ENCODE measurements at regions not wholly inside any gene's neighbourhood (a gene's known extent, or its start where the extent isn't known, plus 50 kb on each side); places are given as distances from the start of the nearest gene placed in this dataset.

DNA sequence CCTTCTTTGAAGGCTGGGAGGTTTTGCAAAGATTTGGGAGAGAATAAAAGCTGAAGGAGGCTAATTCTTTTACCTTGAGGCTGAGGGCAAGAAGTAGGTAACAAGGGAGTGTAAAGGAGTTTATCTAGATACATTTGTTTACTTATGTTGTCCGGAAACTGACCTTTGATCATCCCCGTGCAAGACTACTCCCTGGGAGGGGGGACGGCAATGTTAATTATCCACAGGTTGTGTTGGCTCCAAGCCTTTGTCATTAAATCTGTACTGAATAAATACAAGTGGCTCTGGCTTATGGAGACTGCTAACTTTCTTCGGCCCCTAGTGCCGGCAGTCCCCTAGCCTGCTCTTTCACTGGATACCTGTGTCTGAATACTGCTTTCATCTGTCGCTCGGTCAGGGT, 1250.6 kb upstream of the LRRTM3 start:
- Histone ChIP-seq H2AFZ (ENCODE audit: low read depth, low read length) (no peak overlapping the region), H3K36me3 (replicated peaks; ENCODE audit: low read depth, low read length) (no peaks in the 10 kb centered on the region), H4K20me1 (ENCODE audit: insufficient read depth, low read length) (no peaks in the 10 kb centered on the region), H3K79me2 (ENCODE audit: low read length) (no peaks in the 10 kb centered on the region), H3K9me3 (ENCODE audit: insufficient read depth, low read length) (peaks cover 2% of the 10 kb centered on the region; the same call in 1 of the 2 replicates), H3K4me1 (ENCODE audit: low read length) (no peaks in the 10 kb centered on the region), H3K27ac (ENCODE audit: low read length) (no peak overlapping the region), H3K27me3 (ENCODE audit: low read depth, low read length) (no peaks in the 10 kb centered on the region), H3K4me3 (ENCODE audit: low read length) (no peak overlapping the region), H3K4me2 (ENCODE audit: low read length) (no peak overlapping the region), H3K9ac (ENCODE audit: low read length) (no peak overlapping the region)
- TF ChIP-seq EZH2phosphoT487 (IDR thresholded peaks at IDR 0.05; ENCODE audit: low read depth) = no peak
- TF ChIP-seq, protein P1, sequence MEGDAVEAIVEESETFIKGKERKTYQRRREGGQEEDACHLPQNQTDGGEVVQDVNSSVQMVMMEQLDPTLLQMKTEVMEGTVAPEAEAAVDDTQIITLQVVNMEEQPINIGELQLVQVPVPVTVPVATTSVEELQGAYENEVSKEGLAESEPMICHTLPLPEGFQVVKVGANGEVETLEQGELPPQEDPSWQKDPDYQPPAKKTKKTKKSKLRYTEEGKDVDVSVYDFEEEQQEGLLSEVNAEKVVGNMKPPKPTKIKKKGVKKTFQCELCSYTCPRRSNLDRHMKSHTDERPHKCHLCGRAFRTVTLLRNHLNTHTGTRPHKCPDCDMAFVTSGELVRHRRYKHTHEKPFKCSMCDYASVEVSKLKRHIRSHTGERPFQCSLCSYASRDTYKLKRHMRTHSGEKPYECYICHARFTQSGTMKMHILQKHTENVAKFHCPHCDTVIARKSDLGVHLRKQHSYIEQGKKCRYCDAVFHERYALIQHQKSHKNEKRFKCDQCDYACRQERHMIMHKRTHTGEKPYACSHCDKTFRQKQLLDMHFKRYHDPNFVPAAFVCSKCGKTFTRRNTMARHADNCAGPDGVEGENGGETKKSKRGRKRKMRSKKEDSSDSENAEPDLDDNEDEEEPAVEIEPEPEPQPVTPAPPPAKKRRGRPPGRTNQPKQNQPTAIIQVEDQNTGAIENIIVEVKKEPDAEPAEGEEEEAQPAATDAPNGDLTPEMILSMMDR (IDR thresholded peaks at IDR 0.05; ENCODE audit: low read depth, low read length) = no peak

DNA sequence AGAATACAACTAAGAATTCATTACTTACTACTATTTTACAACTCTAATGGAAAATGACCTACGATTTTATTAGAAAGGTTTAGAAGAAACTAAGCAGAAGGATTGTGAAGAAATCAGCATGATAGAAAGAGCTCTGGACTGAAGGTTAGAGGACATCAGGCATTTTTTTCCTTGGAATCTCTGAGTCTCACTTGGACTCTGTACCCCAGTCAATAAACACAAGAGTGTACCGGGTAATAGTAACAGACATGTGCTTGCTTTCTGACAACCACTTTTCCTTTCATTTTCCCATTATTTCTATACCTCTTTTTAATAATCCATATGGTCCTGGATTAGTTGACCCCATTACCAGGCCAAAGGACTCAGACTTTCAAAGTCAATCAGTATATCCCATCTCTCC, 1240.9 kb upstream of the LRRTM3 start:
- H3K9ac ChIP-seq (ENCODE audit: low read length) = no peak overlapping the region
- H3K79me2 ChIP-seq (ENCODE audit: low read length) = no peaks in the 10 kb centered on the region
- no peak for TF ChIP-seq EZH2phosphoT487 (IDR thresholded peaks at IDR 0.05; ENCODE audit: low read depth)
- TF ChIP-seq, protein P1 (IDR thresholded peaks at IDR 0.05; ENCODE audit: low read depth, low read length) = no peak
- H3K36me3 ChIP-seq (replicated peaks; ENCODE audit: low read depth, low read length) = no peaks in the 10 kb centered on the region
- no peak overlapping the region for H3K27ac ChIP-seq (ENCODE audit: low read length)
- H3K9me3 ChIP-seq (ENCODE audit: insufficient read depth, low read length) = no peaks in the 10 kb centered on the region
- no peaks in the 10 kb centered on the region for H3K4me1 ChIP-seq (ENCODE audit: low read length)
- H2AFZ ChIP-seq (ENCODE audit: low read depth, low read length) = no peak overlapping the region
- H3K4me3 ChIP-seq (ENCODE audit: low read length) = no peak overlapping the region
- H3K27me3 ChIP-seq (ENCODE audit: low read depth, low read length) = no peaks in the 10 kb centered on the region
- H3K4me2 ChIP-seq (ENCODE audit: low read length) = no peak overlapping the region
- H4K20me1 ChIP-seq (ENCODE audit: insufficient read depth, low read length) = no peaks in the 10 kb centered on the region

DNA sequence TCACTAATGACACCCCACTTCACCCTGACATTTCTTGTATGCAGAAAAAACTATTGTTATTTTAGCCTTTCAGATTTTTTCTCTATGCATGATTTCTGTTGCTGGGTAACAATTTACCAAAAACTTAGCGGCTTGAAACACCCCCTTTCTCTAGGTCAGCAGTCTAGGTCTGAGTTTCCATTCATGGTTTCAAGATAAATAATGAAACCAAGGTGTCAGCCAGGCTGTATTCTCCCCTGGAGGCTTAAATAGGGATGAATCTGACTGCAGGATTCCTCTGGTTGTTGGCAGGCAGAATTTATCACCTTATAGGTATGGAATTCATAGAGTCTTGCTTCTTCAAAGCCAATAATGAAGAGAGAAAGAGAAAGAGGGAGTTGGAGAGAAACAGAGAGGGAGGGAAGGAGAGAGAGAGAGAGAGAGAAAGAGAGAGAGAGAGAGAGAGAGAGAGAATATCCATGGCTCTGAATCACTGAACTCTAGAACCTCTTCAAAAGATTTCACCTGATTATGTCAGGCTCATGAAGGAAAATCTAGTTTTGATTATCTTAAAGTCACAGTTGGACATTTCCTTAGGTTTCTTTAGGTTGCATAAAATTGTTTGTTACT, 1224.6 kb upstream of the LRRTM3 start:
- no peak overlapping the region for H3K27ac ChIP-seq (ENCODE audit: low read length)
- H3K9ac ChIP-seq (ENCODE audit: low read length) = no peak overlapping the region
- 0 out of 2 replicates have a peak, but pooled peaks cover 2% of the 10 kb centered on the region for H3K4me1 ChIP-seq (ENCODE audit: low read length)

DNA sequence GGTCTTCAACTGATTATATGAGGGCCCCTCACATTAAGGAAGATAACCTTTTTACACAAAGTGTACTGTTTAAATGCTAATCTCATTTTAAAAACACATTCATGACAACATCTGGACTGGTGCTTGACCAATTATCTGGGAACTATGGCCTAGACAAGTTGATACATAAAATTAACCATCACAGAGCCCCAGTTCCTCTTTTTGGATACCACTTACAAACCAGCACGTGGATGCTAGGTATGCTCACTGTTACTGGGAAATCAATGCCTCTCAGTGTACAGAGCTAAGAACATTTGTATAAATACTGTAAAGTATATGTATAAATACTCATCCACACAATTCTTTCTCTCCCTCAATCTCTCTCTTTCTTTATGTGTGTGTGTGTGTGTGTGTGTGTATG, 1217.8 kb upstream of the LRRTM3 start:
- Histone ChIP-seq H3K9me3 (ENCODE audit: insufficient read depth, low read length) (no peaks in the 10 kb centered on the region), H3K79me2 (ENCODE audit: low read length) (no peaks in the 10 kb centered on the region), H3K27ac (ENCODE audit: low read length) (no peak overlapping the region), H3K4me2 (ENCODE audit: low read length) (no peak overlapping the region), H3K4me3 (ENCODE audit: low read length) (no peak overlapping the region), H3K9ac (ENCODE audit: low read length) (no peak overlapping the region), H3K27me3 (ENCODE audit: low read depth, low read length) (no peaks in the 10 kb centered on the region), H3K36me3 (replicated peaks; ENCODE audit: low read depth, low read length) (no peaks in the 10 kb centered on the region), H3K4me1 (ENCODE audit: low read length) (peaks cover under 1% of the 10 kb centered on the region; the same call in 1 of the 2 replicates), H4K20me1 (ENCODE audit: insufficient read depth, low read length) (no peaks in the 10 kb centered on the region), H2AFZ (ENCODE audit: low read depth, low read length) (no peak overlapping the region)
- TF ChIP-seq EZH2phosphoT487 (IDR thresholded peaks at IDR 0.05; ENCODE audit: low read depth) = no peak
- TF ChIP-seq, protein P1 (IDR thresholded peaks at IDR 0.05; ENCODE audit: low read depth, low read length) = no peak

More for the DNA sequence above, 1224.6 kb upstream of the LRRTM3 start:
- no peaks in the 10 kb centered on the region for H3K27me3 ChIP-seq (ENCODE audit: low read depth, low read length)
- no peaks in the 10 kb centered on the region for H4K20me1 ChIP-seq (ENCODE audit: insufficient read depth, low read length)
- no peak overlapping the region for H3K4me2 ChIP-seq (ENCODE audit: low read length)
- no peaks in the 10 kb centered on the region for H3K36me3 ChIP-seq (replicated peaks; ENCODE audit: low read depth, low read length)
- no peak overlapping the region for H2AFZ ChIP-seq (ENCODE audit: low read depth, low read length)
- H3K79me2 ChIP-seq (ENCODE audit: low read length) = no peaks in the 10 kb centered on the region
- TF ChIP-seq EZH2phosphoT487 (IDR thresholded peaks at IDR 0.05; ENCODE audit: low read depth) = no peak
- TF ChIP-seq, protein P1 (IDR thresholded peaks at IDR 0.05; ENCODE audit: low read depth, low read length) = no peak
- no peaks in the 10 kb centered on the region for H3K9me3 ChIP-seq (ENCODE audit: insufficient read depth, low read length)
- H3K4me3 ChIP-seq (ENCODE audit: low read length) = no peak overlapping the region
